ENCODE measurements at regions not wholly inside any gene's neighbourhood (a gene's known extent, or its start where the extent isn't known, plus 50 kb on each side); places are given as distances from the start of the nearest gene placed in this dataset.

GRCh38 chr16:82395212-82395611 lies 225.2 kb upstream of the MPHOSPH6 start:
- no peak overlapping the region for H3K27ac ChIP-seq
- no peak for ATAC-seq (replicated peaks in 6 of 8)
- H3K4me3 ChIP-seq, result no peak overlapping the region
- in situ Hi-C loops (cut with MboI; ENCODE audit: low pct_unique_long_range_greater_than_20kb in 2 of 9, low sequenced_read_pairs in 9 of 9, unreplicated experiment in 9 of 9), result no loop called here
- peaks cover 4 to 7% of the 10 kb centered on the region in 2 donors for H3K4me1 ChIP-seq (replicated peaks in 1 of 2)

GRCh38 chr16:82391690-82392089 lies 221.7 kb upstream of the MPHOSPH6 start:
- ATAC-seq (replicated peaks in 6 of 8), result no peak
- Histone ChIP-seq H3K27ac (no peak overlapping the region), H3K4me1 (replicated peaks in 1 of 2) (no peaks in the 10 kb centered on the region), H3K4me3 (no peak overlapping the region)
- WGBS, 10 experiments, result 0 to 100% (median 80%) methylated on average over 1 to 2 of the region's 3 CpGs; no CpG with 5 or more reads in 5 of the 10 experiments
- in situ Hi-C loops (cut with MboI; ENCODE audit: low pct_unique_long_range_greater_than_20kb in 2 of 9, low sequenced_read_pairs in 9 of 9, unreplicated experiment in 9 of 9), result no loop called here

- Histone ChIP-seq H3K4me1 (replicated peaks in 1 of 2) (peaks cover 0 to 5% of the 10 kb centered on the region in 2 donors), H3K4me3 (no peak overlapping the region), H3K27ac (no peak overlapping the region)
- ATAC-seq (replicated peaks in 6 of 8), result no peak
- 0 to 100% (median 77%) methylated on average over 1 to 6 of the region's 7 CpGs; no CpG with 5 or more reads in 1 of the 10 experiments for WGBS, 10 experiments
- in situ Hi-C loops (cut with MboI; ENCODE audit: low pct_unique_long_range_greater_than_20kb in 2 of 9, low sequenced_read_pairs in 9 of 9, unreplicated experiment in 9 of 9), result no loop called here
Measured at GRCh38 chr16:82389956-82390650, 220.1 kb upstream of the MPHOSPH6 start.

- Histone ChIP-seq H3K4me1 (replicated peaks in 1 of 2) (peaks cover 0 to 8% of the 10 kb centered on the region in 2 donors), H3K4me3 (no peak overlapping the region), H3K27ac (no peak overlapping the region)
- in situ Hi-C loops (cut with MboI; ENCODE audit: low pct_unique_long_range_greater_than_20kb in 2 of 9, low sequenced_read_pairs in 9 of 9, unreplicated experiment in 9 of 9), result no loop called here
- no peak for ATAC-seq (replicated peaks in 6 of 8)
- WGBS, 10 experiments, result 0 to 75% (median 40%) methylated on average over 1 of the region's 1 CpG; no CpG with 5 or more reads in 6 of the 10 experiments
Measured at GRCh38 chr16:82386761-82387160, 216.7 kb upstream of the MPHOSPH6 start.

GRCh38 chr16:82384949-82385348 lies 214.9 kb upstream of the MPHOSPH6 start:
- in situ Hi-C loops (cut with MboI; ENCODE audit: low pct_unique_long_range_greater_than_20kb in 2 of 9, low sequenced_read_pairs in 9 of 9, unreplicated experiment in 9 of 9), result no loop called here
- Histone ChIP-seq H3K4me1 (replicated peaks in 1 of 2) (peaks cover 0 to 8% of the 10 kb centered on the region in 2 donors), H3K27ac (no peak overlapping the region), H3K4me3 (no peak overlapping the region)
- 0 to 93% (median 62%) methylated on average over 1 to 4 of the region's 4 CpGs for WGBS, 10 experiments
- ATAC-seq (replicated peaks in 6 of 8), result peak in 2 of 8 experiments; percentile 58 to 73

- Histone ChIP-seq H3K27ac (no peak overlapping the region), H3K4me1 (replicated peaks in 1 of 2) (peaks cover 0 to 15% of the 10 kb centered on the region in 2 donors), H3K4me3 (no peak overlapping the region)
- ATAC-seq (replicated peaks in 6 of 8), result peak in 3 of 8 experiments; percentile 40 to 63 (median 59)
- in situ Hi-C loops (cut with MboI; ENCODE audit: low pct_unique_long_range_greater_than_20kb in 2 of 9, low sequenced_read_pairs in 9 of 9, unreplicated experiment in 9 of 9), result no loop called here
- 37 to 100% (median 90%) methylated on average over 2 to 4 of the region's 4 CpGs; no CpG with 5 or more reads in 5 of the 10 experiments for WGBS, 10 experiments
Measured at GRCh38 chr16:82384017-82384416, 214.0 kb upstream of the MPHOSPH6 start.

- in situ Hi-C loops (cut with MboI; ENCODE audit: low pct_unique_long_range_greater_than_20kb in 2 of 9, low sequenced_read_pairs in 9 of 9, unreplicated experiment in 9 of 9), result no loop called here
- no peak for ATAC-seq (replicated peaks in 6 of 8)
- Histone ChIP-seq H3K4me1 (replicated peaks in 1 of 2) (peaks cover 0 to 17% of the 10 kb centered on the region in 2 donors), H3K4me3 (no peak overlapping the region), H3K27ac (no peak overlapping the region)
- 0 to 80% (median 53%) methylated on average over 1 to 3 of the region's 4 CpGs; no CpG with 5 or more reads in 1 of the 10 experiments for WGBS, 10 experiments
Measured at GRCh38 chr16:82382521-82382920, 212.5 kb upstream of the MPHOSPH6 start.

GRCh38 chr16:82379551-82379950 lies 209.5 kb upstream of the MPHOSPH6 start:
- H3K4me1 ChIP-seq (replicated peaks in 1 of 2), result peaks cover 0 to 9% of the 10 kb centered on the region in 2 donors
- H3K27ac ChIP-seq, result no peak overlapping the region
- WGBS, 10 experiments, result 0 to 79% (median 22%) methylated on average over 1 to 4 of the region's 5 CpGs; no CpG with 5 or more reads in 2 of the 10 experiments
- no peak overlapping the region for H3K4me3 ChIP-seq
- in situ Hi-C loops (cut with MboI; ENCODE audit: low pct_unique_long_range_greater_than_20kb in 2 of 9, low sequenced_read_pairs in 9 of 9, unreplicated experiment in 9 of 9), result no loop called here
- peak in 2 of 8 experiments; percentile 47 to 52 for ATAC-seq (replicated peaks in 6 of 8)

- Histone ChIP-seq H3K27ac (no peak overlapping the region), H3K4me1 (replicated peaks in 1 of 2) (peaks cover 0 to 2% of the 10 kb centered on the region in 2 donors), H3K4me3 (no peak overlapping the region)
- no peak for ATAC-seq (replicated peaks in 6 of 8)
- in situ Hi-C loops (cut with MboI; ENCODE audit: low pct_unique_long_range_greater_than_20kb in 2 of 9, low sequenced_read_pairs in 9 of 9, unreplicated experiment in 9 of 9), result loop anchor here in 1 of 9 experiments (25.0 kb wide), 1 partner anchor 213 kb away; no protein-coding TSS in a partner anchor
- WGBS, 10 experiments, result 0 to 100% (median 57%) methylated on average over 1 to 2 of the region's 2 CpGs; no CpG with 5 or more reads in 3 of the 10 experiments
Measured at GRCh38 chr16:82373976-82374375, 204.0 kb upstream of the MPHOSPH6 start.

- Histone ChIP-seq H3K4me3 (no peak overlapping the region), H3K4me1 (replicated peaks in 1 of 2) (no peaks in the 10 kb centered on the region), H3K27ac (no peak overlapping the region)
- no peak for ATAC-seq (replicated peaks in 6 of 8)
- WGBS, 10 experiments, result 14 to 100% (median 88%) methylated on average over 1 of the region's 1 CpG; no CpG with 5 or more reads in 5 of the 10 experiments
- in situ Hi-C loops (cut with MboI; ENCODE audit: low pct_unique_long_range_greater_than_20kb in 2 of 9, low sequenced_read_pairs in 9 of 9, unreplicated experiment in 9 of 9), result loop anchor here in 1 of 9 experiments (25.0 kb wide), 1 partner anchor 217 kb away; no protein-coding TSS in a partner anchor
Measured at GRCh38 chr16:82370282-82370681, 200.3 kb upstream of the MPHOSPH6 start.

GRCh38 chr16:82368041-82368440 lies 198.0 kb upstream of the MPHOSPH6 start:
- in situ Hi-C loops (cut with MboI; ENCODE audit: low pct_unique_long_range_greater_than_20kb in 2 of 9, low sequenced_read_pairs in 9 of 9, unreplicated experiment in 9 of 9), result loop anchor here in 1 of 9 experiments (25.0 kb wide), 1 partner anchor 219 kb away; no protein-coding TSS in a partner anchor
- Histone ChIP-seq H3K4me3 (no peak overlapping the region), H3K4me1 (replicated peaks in 1 of 2) (no peaks in the 10 kb centered on the region), H3K27ac (no peak overlapping the region)
- peak in 5 of 8 experiments; percentile 33 to 87 (median 77) for ATAC-seq (replicated peaks in 6 of 8)

- Histone ChIP-seq H3K4me3 (no peak overlapping the region), H3K4me1 (replicated peaks in 1 of 2) (no peaks in the 10 kb centered on the region), H3K27ac (no peak overlapping the region)
- WGBS, 10 experiments, result 0 to 100% (median 89%) methylated on average over 1 to 2 of the region's 2 CpGs; no CpG with 5 or more reads in 1 of the 10 experiments
- in situ Hi-C loops (cut with MboI; ENCODE audit: low pct_unique_long_range_greater_than_20kb in 2 of 9, low sequenced_read_pairs in 9 of 9, unreplicated experiment in 9 of 9), result loop anchor here in 1 of 9 experiments (25.0 kb wide), 1 partner anchor 221 kb away; no protein-coding TSS in a partner anchor
- ATAC-seq (replicated peaks in 6 of 8), result no peak
Measured at GRCh38 chr16:82366462-82366861, 196.4 kb upstream of the MPHOSPH6 start.

GRCh38 chr16:82364690-82365089 lies 194.7 kb upstream of the MPHOSPH6 start:
- ATAC-seq (replicated peaks in 6 of 8), result no peak
- Histone ChIP-seq H3K4me1 (replicated peaks in 1 of 2) (no peaks in the 10 kb centered on the region), H3K4me3 (no peak overlapping the region), H3K27ac (no peak overlapping the region)
- WGBS, 10 experiments, result 0 to 100% (median 30%) methylated on average over 1 to 2 of the region's 2 CpGs
- in situ Hi-C loops (cut with MboI; ENCODE audit: low pct_unique_long_range_greater_than_20kb in 2 of 9, low sequenced_read_pairs in 9 of 9, unreplicated experiment in 9 of 9), result loop anchor here in 1 of 9 experiments (25.0 kb wide), 1 partner anchor 223 kb away; no protein-coding TSS in a partner anchor

Data from motor neuron (in vitro differentiated cells).